NT2/D1 (cell line): ENCODE measurements at regions not wholly inside any gene's neighbourhood (a gene's known extent, or its start where the extent isn't known, plus 50 kb on each side); places are given as distances from the start of the nearest gene placed in this dataset.

Source experiments
- SUZ12 ChIP-seq: IDR thresholded peaks from 2 replicates; pipeline ENCODE4 v1.6.1; 2011; ENCODE audit not compliant: insufficient read length, insufficient read depth; ENCODE audit errors: extremely low read depth
- YY1 ChIP-seq: IDR thresholded peaks from 2 replicates; pipeline ENCODE4 v1.6.1; 2011; ENCODE audit not compliant: insufficient read length, insufficient read depth

GRCh38 chr20:40087496-40087895, 601.5 kb downstream of the MAFB start:
- TF ChIP-seq YY1 (no peak), SUZ12 (no peak)
